ENCODE measurements at regions not wholly inside any gene's neighbourhood (a gene's known extent, or its start where the extent isn't known, plus 50 kb on each side); places are given as distances from the start of the nearest gene placed in this dataset.

DNA sequence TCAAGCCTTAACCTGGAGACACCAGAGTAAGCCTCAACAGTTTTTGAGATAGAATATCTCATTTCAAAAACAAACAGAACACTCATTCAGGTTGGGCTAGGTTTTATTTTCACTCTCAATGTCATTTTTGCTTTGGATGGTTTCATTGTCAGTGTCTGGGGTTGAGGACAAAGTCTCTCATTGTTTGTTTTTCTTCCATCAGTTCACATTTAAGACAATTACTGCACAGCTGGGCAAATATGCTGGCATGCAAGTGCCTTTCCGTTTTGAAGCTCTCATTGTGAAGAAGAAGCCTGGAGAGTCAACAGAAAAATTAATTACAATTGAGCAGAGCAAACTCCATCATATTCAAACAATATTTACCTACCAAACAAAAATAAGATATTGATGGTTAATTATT lies 1050.0 kb downstream of the TBL1XR1 start:
- ChIA-PET CTCF (ENCODE audit: unreplicated experiment) (no interaction called here), POLR2A (no interaction called here)
- H3K9me3 ChIP-seq (ENCODE audit: low read length): no peaks in the 10 kb centered on the region
- H4K20me1 ChIP-seq (ENCODE audit: insufficient read depth, low read length): no peaks in the 10 kb centered on the region
- intact Hi-C loops (cut with micrococcal nuclease; ENCODE audit: unreplicated experiment): no loop called here
- H3K4me1 ChIP-seq (ENCODE audit: insufficient read depth, low read length, poor library complexity, severe bottlenecking): no peaks in the 10 kb centered on the region
- no peak for TF ChIP-seq EZH2phosphoT487 (IDR thresholded peaks at IDR 0.05; ENCODE audit: borderline replicate concordance, low read depth, low read length)
- TF ChIP-seq, protein P1, sequence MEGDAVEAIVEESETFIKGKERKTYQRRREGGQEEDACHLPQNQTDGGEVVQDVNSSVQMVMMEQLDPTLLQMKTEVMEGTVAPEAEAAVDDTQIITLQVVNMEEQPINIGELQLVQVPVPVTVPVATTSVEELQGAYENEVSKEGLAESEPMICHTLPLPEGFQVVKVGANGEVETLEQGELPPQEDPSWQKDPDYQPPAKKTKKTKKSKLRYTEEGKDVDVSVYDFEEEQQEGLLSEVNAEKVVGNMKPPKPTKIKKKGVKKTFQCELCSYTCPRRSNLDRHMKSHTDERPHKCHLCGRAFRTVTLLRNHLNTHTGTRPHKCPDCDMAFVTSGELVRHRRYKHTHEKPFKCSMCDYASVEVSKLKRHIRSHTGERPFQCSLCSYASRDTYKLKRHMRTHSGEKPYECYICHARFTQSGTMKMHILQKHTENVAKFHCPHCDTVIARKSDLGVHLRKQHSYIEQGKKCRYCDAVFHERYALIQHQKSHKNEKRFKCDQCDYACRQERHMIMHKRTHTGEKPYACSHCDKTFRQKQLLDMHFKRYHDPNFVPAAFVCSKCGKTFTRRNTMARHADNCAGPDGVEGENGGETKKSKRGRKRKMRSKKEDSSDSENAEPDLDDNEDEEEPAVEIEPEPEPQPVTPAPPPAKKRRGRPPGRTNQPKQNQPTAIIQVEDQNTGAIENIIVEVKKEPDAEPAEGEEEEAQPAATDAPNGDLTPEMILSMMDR (conservative IDR thresholded peaks at IDR 0.05; ENCODE audit: low read length): no peak
- no peaks in the 10 kb centered on the region for H3K9me2 ChIP-seq (ENCODE audit: insufficient read depth, low read length)
- DNase-seq (ENCODE audit: low spot score): no peak
- H2AFZ ChIP-seq (ENCODE audit: low read length): no peak overlapping the region
- no peaks in the 10 kb centered on the region for H3K79me2 ChIP-seq (ENCODE audit: insufficient read depth, low read depth, low read length)
- no peaks in the 10 kb centered on the region for H3K36me3 ChIP-seq (ENCODE audit: insufficient read depth, low read length)
- no peak overlapping the region for H3K4me3 ChIP-seq (ENCODE audit: low read depth, low read length, poor library complexity, severe bottlenecking)
- H3K4me2 ChIP-seq (ENCODE audit: low read length): no peak overlapping the region
- no peak overlapping the region for H3K27ac ChIP-seq (ENCODE audit: low read depth, low read length, poor library complexity, severe bottlenecking)
- BruUV-seq (replicated peaks): no TSS peak

DNA sequence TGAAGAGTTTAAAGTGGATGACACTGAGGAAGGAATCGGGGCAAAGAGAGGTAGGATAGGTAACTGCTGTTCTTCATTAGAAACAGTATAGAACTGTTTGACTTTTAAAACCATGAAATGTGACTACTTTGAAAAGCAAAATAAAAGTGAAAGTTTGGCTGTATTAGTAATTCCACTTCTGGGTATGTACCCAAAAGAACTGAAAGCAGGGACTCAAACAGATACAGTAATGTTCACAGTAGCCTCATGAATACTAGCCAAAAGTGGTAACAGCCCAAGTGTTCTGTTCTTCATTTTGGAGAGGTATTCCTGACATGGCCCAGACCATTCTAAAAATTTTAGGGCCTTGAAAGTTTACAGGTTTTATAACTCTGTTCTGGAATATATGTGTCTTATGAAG lies 1055.4 kb downstream of the TBL1XR1 start:
- DNase-seq (ENCODE audit: low spot score): no peak
- TF ChIP-seq, protein P1 (conservative IDR thresholded peaks at IDR 0.05; ENCODE audit: low read length): no peak
- H3K4me1 ChIP-seq (ENCODE audit: insufficient read depth, low read length, poor library complexity, severe bottlenecking): no peaks in the 10 kb centered on the region
- no peaks in the 10 kb centered on the region for H4K20me1 ChIP-seq (ENCODE audit: insufficient read depth, low read length)
- ChIA-PET POLR2A (interaction anchor here (0.5 to 0.9 kb wide), 3 partner anchors 14 to 131 kb away, joined by 3 read pairs; no protein-coding TSS in a partner anchor), CTCF (ENCODE audit: unreplicated experiment) (no interaction called here)
- H3K36me3 ChIP-seq (ENCODE audit: insufficient read depth, low read length): no peaks in the 10 kb centered on the region
- no peak overlapping the region for H2AFZ ChIP-seq (ENCODE audit: low read length)
- intact Hi-C loops (cut with micrococcal nuclease; ENCODE audit: unreplicated experiment): no loop called here
- H3K27ac ChIP-seq (ENCODE audit: low read depth, low read length, poor library complexity, severe bottlenecking): no peak overlapping the region
- BruUV-seq (replicated peaks): no TSS peak
- no peaks in the 10 kb centered on the region for H3K79me2 ChIP-seq (ENCODE audit: insufficient read depth, low read depth, low read length)
- H3K4me3 ChIP-seq (ENCODE audit: low read depth, low read length, poor library complexity, severe bottlenecking): no peak overlapping the region
- H3K4me2 ChIP-seq (ENCODE audit: low read length): no peak overlapping the region
- no peaks in the 10 kb centered on the region for H3K9me3 ChIP-seq (ENCODE audit: low read length)
- H3K9me2 ChIP-seq (ENCODE audit: insufficient read depth, low read length): no peaks in the 10 kb centered on the region

DNA sequence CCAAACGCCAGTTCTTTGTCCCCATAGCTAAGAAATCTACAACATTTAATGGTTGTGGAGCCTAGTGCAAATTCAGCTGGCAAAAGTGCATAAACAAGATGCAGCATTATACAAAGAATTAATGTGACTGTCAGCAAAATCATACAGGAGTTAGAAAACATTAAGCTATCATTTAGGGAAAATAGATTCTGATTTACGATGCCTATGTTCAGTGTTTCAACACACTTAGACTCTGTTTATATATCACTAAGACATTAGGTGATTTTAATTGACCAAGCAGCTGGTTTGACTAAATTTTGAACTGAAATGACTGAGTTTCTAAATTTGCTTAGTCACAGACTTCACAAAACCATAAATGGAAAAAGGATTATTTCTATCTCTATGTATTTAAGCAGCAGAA lies 1076.8 kb downstream of the TBL1XR1 start:
- no peak for DNase-seq (ENCODE audit: low spot score)
- H3K4me2 ChIP-seq (ENCODE audit: low read length): no peak overlapping the region
- intact Hi-C loops (cut with micrococcal nuclease; ENCODE audit: unreplicated experiment): no loop called here
- H3K4me1 ChIP-seq (ENCODE audit: insufficient read depth, low read length, poor library complexity, severe bottlenecking): no peaks in the 10 kb centered on the region
- no peaks in the 10 kb centered on the region for H3K9me2 ChIP-seq (ENCODE audit: insufficient read depth, low read length)
- H3K79me2 ChIP-seq (ENCODE audit: insufficient read depth, low read depth, low read length): no peaks in the 10 kb centered on the region
- CTCF ChIA-PET (ENCODE audit: unreplicated experiment): no interaction called here
- H3K27ac ChIP-seq (ENCODE audit: low read depth, low read length, poor library complexity, severe bottlenecking): no peak overlapping the region
- no peaks in the 10 kb centered on the region for H3K9me3 ChIP-seq (ENCODE audit: low read length)
- no TSS peak for BruUV-seq (replicated peaks)
- POLR2A ChIA-PET: interaction anchor here (1.3 kb wide), 1 partner anchor 9 kb away, joined by 3 read pairs; no protein-coding TSS in a partner anchor
- TF ChIP-seq, protein P1 (conservative IDR thresholded peaks at IDR 0.05; ENCODE audit: low read length): no peak
- no peak for TF ChIP-seq EZH2phosphoT487 (IDR thresholded peaks at IDR 0.05; ENCODE audit: borderline replicate concordance, low read depth, low read length)
- H4K20me1 ChIP-seq (ENCODE audit: insufficient read depth, low read length): no peaks in the 10 kb centered on the region
- H2AFZ ChIP-seq (ENCODE audit: low read length): no peak overlapping the region
- H3K4me3 ChIP-seq (ENCODE audit: low read depth, low read length, poor library complexity, severe bottlenecking): no peak overlapping the region
- H3K36me3 ChIP-seq (ENCODE audit: insufficient read depth, low read length): no peaks in the 10 kb centered on the region
